NCI-H345 (cell line): ENCODE measurements at regions not wholly inside any gene's neighbourhood (a gene's known extent, or its start where the extent isn't known, plus 50 kb on each side); places are given as distances from the start of the nearest gene placed in this dataset.

Source experiments
- DNase-seq: peaks from one replicate; lab custom pipeline; 2025; lab: John Stamatoyannopoulos, UW

GRCh38 chr10:25661632-25662031, 272.4 kb upstream of the MYO3A start:
- DNase-seq: no peak

GRCh38 chr10:25666276-25666675, 267.8 kb upstream of the MYO3A start:
- no peak for DNase-seq

- DNase-seq: no peak
These were observed 258.8 kb upstream of the MYO3A start for GRCh38 chr10:25675204-25675603.

GRCh38 chr10:25675615-25676014, 258.4 kb upstream of the MYO3A start:
- DNase-seq: no peak

- no peak for DNase-seq
These were observed 255.8 kb upstream of the MYO3A start for GRCh38 chr10:25678220-25678619.

GRCh38 chr10:25678666-25679065, 255.4 kb upstream of the MYO3A start:
- no peak for DNase-seq

GRCh38 chr10:25682203-25682851, 251.7 kb upstream of the MYO3A start:
- no peak for DNase-seq

GRCh38 chr10:25683344-25683743, 250.7 kb upstream of the MYO3A start:
- DNase-seq: no peak

GRCh38 chr10:25687521-25687920, 246.5 kb upstream of the MYO3A start:
- no peak for DNase-seq

- no peak for DNase-seq
These were observed 244.5 kb upstream of the MYO3A start for GRCh38 chr10:25689346-25690100.

- DNase-seq: no peak
These were observed 241.3 kb upstream of the MYO3A start for GRCh38 chr10:25692761-25693160.

- DNase-seq: no peak
These were observed 239.7 kb upstream of the MYO3A start for GRCh38 chr10:25694206-25694933.

- no peak for DNase-seq
These were observed 239.1 kb upstream of the MYO3A start for GRCh38 chr10:25694971-25695370.

GRCh38 chr10:25695586-25695985, 238.4 kb upstream of the MYO3A start:
- no peak for DNase-seq

- DNase-seq: no peak
These were observed 237.9 kb upstream of the MYO3A start for GRCh38 chr10:25696013-25696708.

- DNase-seq: no peak
These were observed 236.6 kb upstream of the MYO3A start for GRCh38 chr10:25697412-25697811.

GRCh38 chr10:25698638-25699037, 235.4 kb upstream of the MYO3A start:
- DNase-seq: no peak

- DNase-seq: no peak
These were observed 234.4 kb upstream of the MYO3A start for GRCh38 chr10:25699631-25700030.

GRCh38 chr10:25701652-25702051, 232.4 kb upstream of the MYO3A start:
- DNase-seq: no peak

- DNase-seq: no peak
These were observed 229.4 kb upstream of the MYO3A start for GRCh38 chr10:25704622-25705021.

- DNase-seq: no peak
These were observed 226.5 kb upstream of the MYO3A start for GRCh38 chr10:25707572-25707971.

GRCh38 chr10:25707976-25708671, 225.9 kb upstream of the MYO3A start:
- no peak for DNase-seq
